Osteocyte (in vitro differentiated cells): ENCODE measurements at regions not wholly inside any gene's neighbourhood (a gene's known extent, or its start where the extent isn't known, plus 50 kb on each side); places are given as distances from the start of the nearest gene placed in this dataset.

Experiments used
- DNase-seq: peaks from one replicate; pipeline ENCODE4 v3.0.0; 2021; ENCODE audit warnings: mixed read lengths; ENCODE audit not compliant: unreplicated experiment; ENCODE audit errors: extremely low spot score
- H3K27ac Mint-ChIP-seq: one replicate; pipeline ENCODE4 v1.8.0; 2021; ENCODE audit warnings: mild to moderate bottlenecking, mixed read lengths; ENCODE audit not compliant: unreplicated experiment
- H3K27me3 Mint-ChIP-seq: one replicate; pipeline ENCODE4 v1.8.0; 2021; ENCODE audit warnings: mixed read lengths; ENCODE audit not compliant: unreplicated experiment
- H3K36me3 Mint-ChIP-seq: one replicate; pipeline ENCODE4 v1.8.0; 2021; ENCODE audit warnings: mixed read lengths; ENCODE audit not compliant: unreplicated experiment
- H3K4me1 Mint-ChIP-seq: one replicate; pipeline ENCODE4 v1.8.0; 2021; ENCODE audit warnings: mixed read lengths; ENCODE audit not compliant: unreplicated experiment
- H3K4me3 Mint-ChIP-seq: one replicate; pipeline ENCODE4 v1.8.0; 2021; ENCODE audit warnings: mild to moderate bottlenecking, moderate library complexity, mixed read lengths; ENCODE audit not compliant: unreplicated experiment
- H3K9me3 Mint-ChIP-seq: one replicate; pipeline ENCODE4 v1.8.0; 2021; ENCODE audit warnings: mixed read lengths; ENCODE audit not compliant: unreplicated experiment
- TF ChIP-seq, protein P1 (sequence below): fragments of 200-600 bp; sonication (generic); IDR thresholded peaks from 2 replicates; pipeline ENCODE4 v1.5.0; 2021; ENCODE audit warnings: antibody characterized with exemption, mild to moderate bottlenecking, moderate library complexity

GRCh38 chr2:184137955-184138354 is 460.4 kb upstream of the ZNF804A start:
- no peaks in the 10 kb centered on the region for H3K4me1 Mint-ChIP-seq
- no peak for DNase-seq
- no peaks in the 10 kb centered on the region for H3K36me3 Mint-ChIP-seq
- no peak overlapping the region for H3K27ac Mint-ChIP-seq
- peaks cover 8% of the 10 kb centered on the region for H3K9me3 Mint-ChIP-seq
- TF ChIP-seq, protein P1, sequence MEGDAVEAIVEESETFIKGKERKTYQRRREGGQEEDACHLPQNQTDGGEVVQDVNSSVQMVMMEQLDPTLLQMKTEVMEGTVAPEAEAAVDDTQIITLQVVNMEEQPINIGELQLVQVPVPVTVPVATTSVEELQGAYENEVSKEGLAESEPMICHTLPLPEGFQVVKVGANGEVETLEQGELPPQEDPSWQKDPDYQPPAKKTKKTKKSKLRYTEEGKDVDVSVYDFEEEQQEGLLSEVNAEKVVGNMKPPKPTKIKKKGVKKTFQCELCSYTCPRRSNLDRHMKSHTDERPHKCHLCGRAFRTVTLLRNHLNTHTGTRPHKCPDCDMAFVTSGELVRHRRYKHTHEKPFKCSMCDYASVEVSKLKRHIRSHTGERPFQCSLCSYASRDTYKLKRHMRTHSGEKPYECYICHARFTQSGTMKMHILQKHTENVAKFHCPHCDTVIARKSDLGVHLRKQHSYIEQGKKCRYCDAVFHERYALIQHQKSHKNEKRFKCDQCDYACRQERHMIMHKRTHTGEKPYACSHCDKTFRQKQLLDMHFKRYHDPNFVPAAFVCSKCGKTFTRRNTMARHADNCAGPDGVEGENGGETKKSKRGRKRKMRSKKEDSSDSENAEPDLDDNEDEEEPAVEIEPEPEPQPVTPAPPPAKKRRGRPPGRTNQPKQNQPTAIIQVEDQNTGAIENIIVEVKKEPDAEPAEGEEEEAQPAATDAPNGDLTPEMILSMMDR: no peak
- no peak overlapping the region for H3K4me3 Mint-ChIP-seq
- no peaks in the 10 kb centered on the region for H3K27me3 Mint-ChIP-seq

- H3K36me3 Mint-ChIP-seq: no peaks in the 10 kb centered on the region
- no peaks in the 10 kb centered on the region for H3K27me3 Mint-ChIP-seq
- DNase-seq: no peak
- no peaks in the 10 kb centered on the region for H3K4me1 Mint-ChIP-seq
- H3K9me3 Mint-ChIP-seq: no peaks in the 10 kb centered on the region
- H3K27ac Mint-ChIP-seq: no peak overlapping the region
- TF ChIP-seq, protein P1: no peak
- H3K4me3 Mint-ChIP-seq: no peak overlapping the region
Measured at GRCh38 chr2:184141866-184142265, 456.5 kb upstream of the ZNF804A start.

GRCh38 chr2:184154438-184154837 is 443.9 kb upstream of the ZNF804A start:
- no peaks in the 10 kb centered on the region for H3K36me3 Mint-ChIP-seq
- no peak for DNase-seq
- no peaks in the 10 kb centered on the region for H3K27me3 Mint-ChIP-seq
- no peaks in the 10 kb centered on the region for H3K4me1 Mint-ChIP-seq
- H3K27ac Mint-ChIP-seq: no peak overlapping the region
- peaks cover 8% of the 10 kb centered on the region for H3K9me3 Mint-ChIP-seq
- TF ChIP-seq, protein P1: no peak
- no peak overlapping the region for H3K4me3 Mint-ChIP-seq

DNA sequence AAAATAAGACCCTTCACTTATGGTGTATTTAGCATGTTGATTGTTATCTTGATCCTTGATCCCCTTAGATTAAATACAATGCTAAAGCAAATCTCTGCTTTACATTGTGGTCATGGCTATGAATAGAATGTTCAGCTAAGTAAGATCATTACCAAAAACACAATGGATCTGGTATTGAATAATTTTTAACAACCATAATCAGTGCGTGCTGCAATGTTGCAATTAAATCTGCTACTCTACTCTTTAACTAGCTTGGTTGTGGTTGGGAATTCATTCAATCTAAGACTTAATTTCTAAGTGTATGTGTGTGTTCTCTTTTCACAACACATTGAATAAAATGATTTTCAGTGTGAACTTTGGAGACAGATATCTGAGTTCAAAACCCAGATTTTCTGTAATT is 442.5 kb upstream of the ZNF804A start:
- H3K27me3 Mint-ChIP-seq: no peaks in the 10 kb centered on the region
- no peak overlapping the region for H3K4me3 Mint-ChIP-seq
- no peaks in the 10 kb centered on the region for H3K36me3 Mint-ChIP-seq
- DNase-seq: no peak
- peaks cover 8% of the 10 kb centered on the region for H3K9me3 Mint-ChIP-seq
- no peak overlapping the region for H3K27ac Mint-ChIP-seq
- TF ChIP-seq, protein P1: no peak
- no peaks in the 10 kb centered on the region for H3K4me1 Mint-ChIP-seq

DNA sequence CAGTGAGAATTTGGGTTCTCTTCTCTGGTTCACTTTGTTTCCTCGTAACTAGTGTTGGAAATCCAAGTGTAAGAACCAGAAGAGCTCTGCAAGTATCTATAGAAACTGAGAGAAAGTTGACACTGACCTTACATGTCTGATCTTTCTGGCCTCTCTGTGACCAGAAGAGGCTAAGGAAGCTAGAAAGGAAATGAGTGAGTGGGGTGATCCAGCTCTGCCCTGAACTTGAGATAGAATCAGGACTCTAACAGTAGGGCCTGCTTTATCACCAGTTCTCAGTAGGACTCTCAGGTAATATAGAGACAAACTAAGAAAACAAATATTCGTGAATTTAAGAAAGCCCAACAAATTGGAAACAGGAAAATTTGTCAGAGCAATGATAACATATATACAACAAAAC is 441.2 kb upstream of the ZNF804A start:
- Mint-ChIP-seq H3K36me3 (no peaks in the 10 kb centered on the region), H3K4me3 (no peak overlapping the region), H3K4me1 (no peaks in the 10 kb centered on the region), H3K9me3 (peaks cover 10% of the 10 kb centered on the region), H3K27ac (no peak overlapping the region), H3K27me3 (no peaks in the 10 kb centered on the region)
- no peak for DNase-seq
- TF ChIP-seq, protein P1: no peak
